ENCODE measurements at regions not wholly inside any gene's neighbourhood (a gene's known extent, or its start where the extent isn't known, plus 50 kb on each side); places are given as distances from the start of the nearest gene placed in this dataset.

DNA sequence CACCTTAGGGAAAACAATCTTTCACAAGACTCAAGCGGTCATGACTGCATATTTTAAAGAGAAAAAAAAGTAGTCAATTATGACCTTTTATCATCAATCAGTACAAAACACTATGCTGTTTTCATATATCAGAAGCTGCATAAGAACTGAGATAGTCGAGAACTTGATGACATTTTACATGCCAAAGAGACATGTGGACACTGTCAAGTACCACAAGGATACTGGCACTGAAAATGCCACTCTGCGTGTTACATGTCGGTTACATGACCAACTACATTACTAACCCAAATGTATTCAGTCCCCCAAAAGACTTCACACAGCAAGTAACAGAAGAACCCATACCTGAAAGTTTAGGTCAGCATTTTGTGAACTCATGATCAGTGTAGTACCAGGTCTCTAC is 975.0 kb upstream of the ADGRL4 start:
- Histone ChIP-seq H3K27ac (ENCODE audit: low read depth, low read length) (no peak overlapping the region), H3K4me1 (ENCODE audit: control insufficient read depth in 1 of 2, insufficient read depth in 2 of 2, low read length in 2 of 2) (no peaks in the 10 kb centered on the region), H3K9me3 (ENCODE audit: control insufficient read depth in 1 of 2, low read length in 2 of 2) (no peaks in the 10 kb centered on the region), H3K9ac (ENCODE audit: low read depth in 1 of 2, low read length in 2 of 2) (no peak overlapping the region), H3K27me3 (ENCODE audit: control insufficient read depth in 1 of 2, insufficient read depth in 2 of 2, low read length in 2 of 2) (no peaks in the 10 kb centered on the region), H3K4me3 (ENCODE audit: low read depth in 1 of 2, low read length in 2 of 2) (no peak overlapping the region), H3K36me3 (ENCODE audit: control insufficient read depth in 1 of 2, insufficient read depth in 2 of 2, low read length in 2 of 2) (no peaks in the 10 kb centered on the region)

DNA sequence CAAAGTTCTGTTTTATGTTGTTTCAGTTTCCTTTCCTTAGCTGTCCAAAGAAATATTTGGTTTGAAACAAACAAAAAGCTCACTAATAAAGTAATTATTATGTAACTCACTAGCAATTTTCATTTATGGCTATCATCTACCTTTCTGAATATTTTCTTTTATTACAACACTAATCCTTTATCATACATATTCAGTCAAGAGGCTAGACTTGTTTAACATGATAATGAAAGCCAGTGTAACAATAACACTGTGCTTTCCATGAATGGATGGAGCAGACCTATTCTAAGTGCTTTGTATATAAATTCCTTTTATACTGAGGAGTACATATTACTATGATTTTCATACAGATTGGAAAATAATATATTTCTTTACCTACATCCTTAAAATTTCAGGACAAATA is 972.8 kb upstream of the ADGRL4 start:
- H3K27me3 ChIP-seq (ENCODE audit: control insufficient read depth in 1 of 2, insufficient read depth in 2 of 2, low read length in 2 of 2) = no peaks in the 10 kb centered on the region
- no peak overlapping the region for H3K27ac ChIP-seq (ENCODE audit: low read depth, low read length)
- H3K9ac ChIP-seq (ENCODE audit: low read depth in 1 of 2, low read length in 2 of 2) = no peak overlapping the region
- H3K4me1 ChIP-seq (ENCODE audit: control insufficient read depth in 1 of 2, insufficient read depth in 2 of 2, low read length in 2 of 2) = no peaks in the 10 kb centered on the region
- no peaks in the 10 kb centered on the region for H3K36me3 ChIP-seq (ENCODE audit: control insufficient read depth in 1 of 2, insufficient read depth in 2 of 2, low read length in 2 of 2)
- no peaks in the 10 kb centered on the region for H3K9me3 ChIP-seq (ENCODE audit: control insufficient read depth in 1 of 2, low read length in 2 of 2)
- H3K4me3 ChIP-seq (ENCODE audit: low read depth in 1 of 2, low read length in 2 of 2) = no peak overlapping the region

DNA sequence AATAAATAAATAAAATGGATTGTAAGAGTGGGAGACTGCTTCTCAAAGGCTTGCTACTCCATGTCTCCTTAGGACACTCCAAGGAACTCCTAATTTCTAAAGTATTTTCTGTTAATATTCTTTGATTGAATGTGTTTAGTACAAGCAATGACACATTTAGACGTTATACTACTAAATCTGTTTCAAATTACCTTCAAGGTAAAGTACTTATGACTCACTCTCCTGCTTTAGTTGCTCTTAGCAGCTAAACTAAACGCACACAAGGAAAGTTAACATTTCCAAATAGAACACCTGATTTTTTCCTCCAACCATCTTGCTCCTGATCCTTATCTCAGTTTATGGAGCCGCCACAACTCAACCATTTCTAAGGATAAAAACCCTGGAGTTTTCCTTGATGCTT is 969.8 kb upstream of the ADGRL4 start:
- H3K4me3 ChIP-seq (ENCODE audit: low read depth in 1 of 2, low read length in 2 of 2) = no peak overlapping the region
- no peaks in the 10 kb centered on the region for H3K27me3 ChIP-seq (ENCODE audit: control insufficient read depth in 1 of 2, insufficient read depth in 2 of 2, low read length in 2 of 2)
- H3K4me1 ChIP-seq (ENCODE audit: control insufficient read depth in 1 of 2, insufficient read depth in 2 of 2, low read length in 2 of 2) = no peaks in the 10 kb centered on the region

DNA sequence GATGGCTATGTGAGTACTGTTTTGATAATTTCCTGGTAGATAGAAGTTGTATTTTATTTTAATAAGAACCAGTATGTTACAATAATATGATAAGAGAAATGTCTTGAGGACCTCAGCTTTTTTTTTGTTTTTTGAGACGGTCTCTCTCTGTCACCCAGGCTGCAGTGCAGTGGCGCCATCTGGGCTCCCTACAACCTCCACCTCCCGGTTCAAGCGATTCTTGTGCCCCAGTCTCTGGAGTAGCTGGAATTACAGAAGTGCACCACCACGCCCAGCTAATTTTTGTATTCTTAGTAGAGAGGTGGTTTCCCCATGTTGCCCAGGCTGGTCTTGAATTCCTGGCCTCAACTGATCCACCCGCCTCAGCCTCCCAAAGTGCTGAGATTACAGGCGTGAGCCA is 968.1 kb upstream of the ADGRL4 start:
- Histone ChIP-seq H3K9ac (ENCODE audit: low read depth in 1 of 2, low read length in 2 of 2) (no peak overlapping the region), H3K4me1 (ENCODE audit: control insufficient read depth in 1 of 2, insufficient read depth in 2 of 2, low read length in 2 of 2) (no peaks in the 10 kb centered on the region), H3K36me3 (ENCODE audit: control insufficient read depth in 1 of 2, insufficient read depth in 2 of 2, low read length in 2 of 2) (no peaks in the 10 kb centered on the region), H3K4me3 (ENCODE audit: low read depth in 1 of 2, low read length in 2 of 2) (no peak overlapping the region), H3K27me3 (ENCODE audit: control insufficient read depth in 1 of 2, insufficient read depth in 2 of 2, low read length in 2 of 2) (no peaks in the 10 kb centered on the region), H3K27ac (ENCODE audit: low read depth, low read length) (no peak overlapping the region), H3K9me3 (ENCODE audit: control insufficient read depth in 1 of 2, low read length in 2 of 2) (no peaks in the 10 kb centered on the region)

More for the DNA sequence above, 969.8 kb upstream of the ADGRL4 start:
- Histone ChIP-seq H3K9ac (ENCODE audit: low read depth in 1 of 2, low read length in 2 of 2) (no peak overlapping the region), H3K27ac (ENCODE audit: low read depth, low read length) (no peak overlapping the region), H3K9me3 (ENCODE audit: control insufficient read depth in 1 of 2, low read length in 2 of 2) (no peaks in the 10 kb centered on the region), H3K36me3 (ENCODE audit: control insufficient read depth in 1 of 2, insufficient read depth in 2 of 2, low read length in 2 of 2) (no peaks in the 10 kb centered on the region)

DNA sequence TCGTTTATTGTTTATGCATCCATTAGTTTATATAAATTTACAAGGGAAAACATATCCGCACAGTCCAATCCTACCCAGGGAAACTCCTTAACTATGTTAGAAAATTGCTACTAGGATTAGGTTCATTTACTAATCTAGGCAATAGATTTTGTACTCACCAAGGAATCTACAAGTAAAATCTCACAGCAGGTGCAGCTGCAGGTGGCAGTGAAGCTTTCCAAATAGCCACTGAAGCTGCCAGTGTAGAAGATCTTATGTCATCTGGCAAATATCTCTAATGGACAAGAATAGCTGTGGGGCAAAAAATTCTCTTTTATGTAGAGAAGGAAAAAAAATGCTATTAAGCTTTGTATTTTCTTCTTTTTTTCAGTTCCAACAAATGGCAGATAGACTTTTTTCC is 963.4 kb upstream of the ADGRL4 start:
- H3K9me3 ChIP-seq (ENCODE audit: control insufficient read depth in 1 of 2, low read length in 2 of 2) = no peaks in the 10 kb centered on the region
- H3K4me3 ChIP-seq (ENCODE audit: low read depth in 1 of 2, low read length in 2 of 2) = no peak overlapping the region
- no peaks in the 10 kb centered on the region for H3K27me3 ChIP-seq (ENCODE audit: control insufficient read depth in 1 of 2, insufficient read depth in 2 of 2, low read length in 2 of 2)
- H3K27ac ChIP-seq (ENCODE audit: low read depth, low read length) = no peak overlapping the region
- no peaks in the 10 kb centered on the region for H3K4me1 ChIP-seq (ENCODE audit: control insufficient read depth in 1 of 2, insufficient read depth in 2 of 2, low read length in 2 of 2)
- H3K36me3 ChIP-seq (ENCODE audit: control insufficient read depth in 1 of 2, insufficient read depth in 2 of 2, low read length in 2 of 2) = no peaks in the 10 kb centered on the region
- no peak overlapping the region for H3K9ac ChIP-seq (ENCODE audit: low read depth in 1 of 2, low read length in 2 of 2)

DNA sequence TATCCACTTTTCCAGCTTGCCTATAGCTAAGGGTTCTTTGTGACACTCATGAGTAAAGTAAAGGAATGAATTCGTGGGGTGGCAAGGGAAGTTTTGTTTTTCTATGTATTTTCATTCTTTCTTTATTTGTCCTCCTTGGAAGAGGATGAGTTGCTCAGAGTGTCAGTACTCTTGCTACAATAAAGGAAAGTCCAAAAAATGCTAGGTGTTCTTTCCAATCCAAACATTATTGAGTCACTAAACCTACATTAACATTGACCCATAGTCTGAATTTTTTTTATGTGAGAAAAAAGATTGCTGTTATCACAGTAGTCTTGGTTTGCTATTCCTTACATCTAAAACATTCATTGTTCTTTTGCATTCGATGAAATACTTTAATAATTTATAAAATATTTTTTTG is 959.9 kb upstream of the ADGRL4 start:
- H3K4me1 ChIP-seq (ENCODE audit: control insufficient read depth in 1 of 2, insufficient read depth in 2 of 2, low read length in 2 of 2) = no peaks in the 10 kb centered on the region
- H3K27ac ChIP-seq (ENCODE audit: low read depth, low read length) = no peak overlapping the region
- no peaks in the 10 kb centered on the region for H3K27me3 ChIP-seq (ENCODE audit: control insufficient read depth in 1 of 2, insufficient read depth in 2 of 2, low read length in 2 of 2)
- H3K36me3 ChIP-seq (ENCODE audit: control insufficient read depth in 1 of 2, insufficient read depth in 2 of 2, low read length in 2 of 2) = no peaks in the 10 kb centered on the region
- no peak overlapping the region for H3K9ac ChIP-seq (ENCODE audit: low read depth in 1 of 2, low read length in 2 of 2)
- H3K4me3 ChIP-seq (ENCODE audit: low read depth in 1 of 2, low read length in 2 of 2) = no peak overlapping the region
- H3K9me3 ChIP-seq (ENCODE audit: control insufficient read depth in 1 of 2, low read length in 2 of 2) = no peaks in the 10 kb centered on the region

DNA sequence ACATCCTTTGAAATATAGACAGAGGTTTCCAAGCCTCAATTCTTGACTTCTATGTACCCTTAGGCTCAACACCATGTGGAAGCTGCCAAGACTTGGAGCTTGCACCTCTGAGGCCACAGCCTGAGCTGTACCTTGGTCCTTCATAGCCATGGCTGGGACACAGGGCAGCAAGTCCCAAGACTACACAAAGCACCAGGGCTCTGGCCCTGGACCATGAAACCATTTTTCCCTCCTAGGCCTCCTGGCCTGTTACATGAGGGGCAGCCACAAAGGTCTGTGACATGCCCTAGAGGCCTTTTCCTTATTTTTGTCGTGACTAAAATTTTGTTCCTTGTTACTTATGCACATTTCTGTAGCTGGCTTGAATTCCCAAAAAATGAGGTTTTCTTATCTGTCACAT is 953.1 kb upstream of the ADGRL4 start:
- Histone ChIP-seq H3K4me1 (ENCODE audit: control insufficient read depth in 1 of 2, insufficient read depth in 2 of 2, low read length in 2 of 2) (no peaks in the 10 kb centered on the region), H3K27me3 (ENCODE audit: control insufficient read depth in 1 of 2, insufficient read depth in 2 of 2, low read length in 2 of 2) (no peaks in the 10 kb centered on the region), H3K36me3 (ENCODE audit: control insufficient read depth in 1 of 2, insufficient read depth in 2 of 2, low read length in 2 of 2) (no peaks in the 10 kb centered on the region), H3K9ac (ENCODE audit: low read depth in 1 of 2, low read length in 2 of 2) (no peak overlapping the region), H3K27ac (ENCODE audit: low read depth, low read length) (no peak overlapping the region), H3K4me3 (ENCODE audit: low read depth in 1 of 2, low read length in 2 of 2) (no peak overlapping the region), H3K9me3 (ENCODE audit: control insufficient read depth in 1 of 2, low read length in 2 of 2) (peaks cover 0 to 5% of the 10 kb centered on the region in 2 donors)

DNA sequence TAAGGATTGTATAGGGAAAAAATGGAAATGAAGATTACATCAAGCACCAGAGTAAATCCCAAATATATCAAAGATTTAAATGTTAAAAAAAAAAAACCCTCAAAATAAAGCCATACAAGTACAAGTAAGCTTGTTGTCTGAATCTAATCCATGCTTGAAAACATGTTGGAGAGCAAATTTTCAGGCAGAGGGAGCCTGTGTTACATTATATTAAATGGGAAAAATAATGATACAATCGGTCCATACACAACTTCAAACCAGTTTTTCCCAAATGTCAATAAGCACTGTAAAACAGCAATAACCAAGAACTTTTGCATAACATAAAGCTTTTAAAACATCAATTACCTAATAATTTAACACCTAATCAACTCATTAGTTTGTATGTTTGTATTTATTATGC is 949.4 kb upstream of the ADGRL4 start:
- peaks cover 0 to 5% of the 10 kb centered on the region in 2 donors for H3K9me3 ChIP-seq (ENCODE audit: control insufficient read depth in 1 of 2, low read length in 2 of 2)
- H3K27ac ChIP-seq (ENCODE audit: low read depth, low read length) = no peak overlapping the region
- H3K4me3 ChIP-seq (ENCODE audit: low read depth in 1 of 2, low read length in 2 of 2) = no peak overlapping the region
- H3K4me1 ChIP-seq (ENCODE audit: control insufficient read depth in 1 of 2, insufficient read depth in 2 of 2, low read length in 2 of 2) = no peaks in the 10 kb centered on the region
- no peaks in the 10 kb centered on the region for H3K36me3 ChIP-seq (ENCODE audit: control insufficient read depth in 1 of 2, insufficient read depth in 2 of 2, low read length in 2 of 2)
- H3K9ac ChIP-seq (ENCODE audit: low read depth in 1 of 2, low read length in 2 of 2) = no peak overlapping the region
- H3K27me3 ChIP-seq (ENCODE audit: control insufficient read depth in 1 of 2, insufficient read depth in 2 of 2, low read length in 2 of 2) = no peaks in the 10 kb centered on the region

DNA sequence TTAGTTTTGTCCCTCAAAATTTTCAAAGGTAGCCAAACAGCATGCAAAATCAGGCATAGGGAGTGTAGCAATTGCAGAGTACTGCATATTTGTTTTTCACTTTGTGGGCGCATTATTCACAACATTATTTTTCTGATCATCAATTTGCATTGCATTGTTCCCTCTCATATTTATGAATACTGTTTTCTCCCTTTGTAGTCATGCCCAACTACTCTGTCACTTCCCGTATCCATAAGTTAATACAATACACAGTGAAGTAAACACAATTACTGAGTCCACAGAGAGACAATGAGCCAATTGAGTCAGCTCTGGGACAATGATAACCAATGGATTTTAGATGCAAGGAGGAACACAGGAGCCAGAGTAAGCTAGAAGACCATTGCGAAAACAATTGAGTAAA is 944.0 kb upstream of the ADGRL4 start:
- Histone ChIP-seq H3K4me3 (ENCODE audit: low read depth in 1 of 2, low read length in 2 of 2) (no peak overlapping the region), H3K9ac (ENCODE audit: low read depth in 1 of 2, low read length in 2 of 2) (no peak overlapping the region), H3K36me3 (ENCODE audit: control insufficient read depth in 1 of 2, insufficient read depth in 2 of 2, low read length in 2 of 2) (no peaks in the 10 kb centered on the region), H3K27me3 (ENCODE audit: control insufficient read depth in 1 of 2, insufficient read depth in 2 of 2, low read length in 2 of 2) (no peaks in the 10 kb centered on the region), H3K9me3 (ENCODE audit: control insufficient read depth in 1 of 2, low read length in 2 of 2) (no peaks in the 10 kb centered on the region), H3K27ac (ENCODE audit: low read depth, low read length) (no peak overlapping the region), H3K4me1 (ENCODE audit: control insufficient read depth in 1 of 2, insufficient read depth in 2 of 2, low read length in 2 of 2) (no peaks in the 10 kb centered on the region)

DNA sequence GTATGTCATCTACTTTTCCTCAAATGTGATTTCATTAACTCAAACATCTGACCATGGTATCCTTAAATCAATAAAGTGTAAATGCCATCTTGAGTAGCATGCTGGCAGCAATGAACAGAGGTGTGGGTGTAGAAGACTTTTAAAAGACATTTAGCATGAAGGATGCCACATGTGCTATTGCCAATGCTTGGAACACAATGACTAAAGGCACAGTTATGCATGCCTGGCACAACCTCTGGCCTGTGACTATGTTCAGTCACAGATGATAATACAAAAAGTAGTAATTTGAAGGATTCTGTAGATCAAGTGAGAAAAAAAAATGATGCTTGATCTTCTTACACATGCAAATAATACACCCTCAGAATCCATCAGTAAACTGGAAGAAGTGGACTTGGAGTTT is 938.9 kb upstream of the ADGRL4 start:
- H3K4me1 ChIP-seq (ENCODE audit: control insufficient read depth in 1 of 2, insufficient read depth in 2 of 2, low read length in 2 of 2) = no peaks in the 10 kb centered on the region
- H3K27me3 ChIP-seq (ENCODE audit: control insufficient read depth in 1 of 2, insufficient read depth in 2 of 2, low read length in 2 of 2) = no peaks in the 10 kb centered on the region
- no peak overlapping the region for H3K4me3 ChIP-seq (ENCODE audit: low read depth in 1 of 2, low read length in 2 of 2)
- no peak overlapping the region for H3K27ac ChIP-seq (ENCODE audit: low read depth, low read length)
- no peak overlapping the region for H3K9ac ChIP-seq (ENCODE audit: low read depth in 1 of 2, low read length in 2 of 2)
- no peaks in the 10 kb centered on the region for H3K9me3 ChIP-seq (ENCODE audit: control insufficient read depth in 1 of 2, low read length in 2 of 2)
- H3K36me3 ChIP-seq (ENCODE audit: control insufficient read depth in 1 of 2, insufficient read depth in 2 of 2, low read length in 2 of 2) = no peaks in the 10 kb centered on the region

DNA sequence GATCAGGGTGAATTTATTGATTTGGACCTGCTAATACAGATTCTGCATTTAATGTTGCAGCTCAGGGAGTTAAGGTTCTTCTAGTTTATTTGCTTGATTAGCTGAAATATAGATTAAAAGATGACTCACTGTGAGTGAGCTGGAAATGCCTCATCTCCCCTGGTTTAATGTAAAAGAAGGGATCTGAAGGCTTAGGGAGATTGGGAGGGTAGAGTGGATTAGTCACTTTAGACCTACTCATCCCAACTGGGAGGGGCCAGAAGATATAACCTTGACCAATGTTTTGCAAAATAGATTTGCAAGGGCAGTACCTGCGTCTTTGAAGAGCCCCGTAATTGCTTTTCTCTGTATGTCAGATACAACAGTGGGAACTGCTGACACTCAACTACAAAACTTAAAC is 922.8 kb upstream of the ADGRL4 start:
- no peak overlapping the region for H3K4me3 ChIP-seq (ENCODE audit: low read depth in 1 of 2, low read length in 2 of 2)
- H3K9me3 ChIP-seq (ENCODE audit: control insufficient read depth in 1 of 2, low read length in 2 of 2) = peaks cover 0 to 5% of the 10 kb centered on the region in 2 donors
- H3K4me1 ChIP-seq (ENCODE audit: control insufficient read depth in 1 of 2, insufficient read depth in 2 of 2, low read length in 2 of 2) = no peaks in the 10 kb centered on the region
- no peaks in the 10 kb centered on the region for H3K36me3 ChIP-seq (ENCODE audit: control insufficient read depth in 1 of 2, insufficient read depth in 2 of 2, low read length in 2 of 2)
- no peak overlapping the region for H3K27ac ChIP-seq (ENCODE audit: low read depth, low read length)
- H3K9ac ChIP-seq (ENCODE audit: low read depth in 1 of 2, low read length in 2 of 2) = no peak overlapping the region
- H3K27me3 ChIP-seq (ENCODE audit: control insufficient read depth in 1 of 2, insufficient read depth in 2 of 2, low read length in 2 of 2) = no peaks in the 10 kb centered on the region
